PC-9 (cell line): ENCODE measurements at regions not wholly inside any gene's neighbourhood (a gene's known extent, or its start where the extent isn't known, plus 50 kb on each side); places are given as distances from the start of the nearest gene placed in this dataset.

Source experiments
- CTCF ChIP-seq: fragments of 200-600 bp; sonication (generic); conservative IDR thresholded peaks from 2 replicates; pipeline ENCODE4 v1.6.1; 2017; ENCODE audit warnings: mixed run types, antibody characterized with exemption, mild to moderate bottlenecking, moderate library complexity
- EZH2 ChIP-seq: fragments of 200-600 bp; sonication (generic); IDR thresholded peaks from 2 replicates; pipeline ENCODE4 v1.8.0; 2017; ENCODE audit warnings: antibody characterized with exemption, low read depth

GRCh38 chr6:11439017-11439420, 98.5 kb upstream of the TMEM170B start:
- no peak for TF ChIP-seq EZH2
- TF ChIP-seq CTCF, result no peak
